Lower leg skin (tissue), 4 donors: ENCODE measurements at regions not wholly inside any gene's neighbourhood (a gene's known extent, or its start where the extent isn't known, plus 50 kb on each side); places are given as distances from the start of the nearest gene placed in this dataset.

Experiments
- DNase-seq, 2 donors: peaks; one replicate each; pipeline ENCODE4 v3.0.0-alpha.2; 2019; ENCODE audit warnings: low spot score in 2 of 2
- H3K4me3 ChIP-seq: fragments of 200-600 bp; sonication (generic); 2 replicates; pipeline ENCODE4 v1.5.1; 2017; ENCODE audit warnings: mild to moderate bottlenecking, low read depth; ENCODE audit not compliant: poor library complexity, severe bottlenecking
- POLR2A ChIP-seq, 2 donors: fragments of 450-650 bp; IDR thresholded peaks; one replicate each; pipeline ENCODE4 v1.6.1; 2016 to 2017; ENCODE audit warnings: antibody characterized with exemption in 2 of 2, mild to moderate bottlenecking in 1 of 2, moderate library complexity in 1 of 2
- WGBS, 2 donors: methylation state at CpG; one replicate each; pipeline ENCODE4 v1.1.5; 2018; 5-methylcytosine and 5-hydroxymethylcytosine counted together
- intact Hi-C: fragments of 100-400 bp; cut with DNase I; formaldehyde crosslinking; loops from one replicate; pipeline ENCODE4 v1.15.0; 2023; ENCODE audit warnings: low total_unique reads
- TF ChIP-seq, protein P1 (sequence below), 3 donors: fragments of 450-650 bp; IDR thresholded peaks; one replicate each; pipeline ENCODE4 v1.5.1; 2016; ENCODE audit warnings: antibody characterized with exemption in 3 of 3, mild to moderate bottlenecking in 3 of 3, moderate library complexity in 2 of 3

DNA sequence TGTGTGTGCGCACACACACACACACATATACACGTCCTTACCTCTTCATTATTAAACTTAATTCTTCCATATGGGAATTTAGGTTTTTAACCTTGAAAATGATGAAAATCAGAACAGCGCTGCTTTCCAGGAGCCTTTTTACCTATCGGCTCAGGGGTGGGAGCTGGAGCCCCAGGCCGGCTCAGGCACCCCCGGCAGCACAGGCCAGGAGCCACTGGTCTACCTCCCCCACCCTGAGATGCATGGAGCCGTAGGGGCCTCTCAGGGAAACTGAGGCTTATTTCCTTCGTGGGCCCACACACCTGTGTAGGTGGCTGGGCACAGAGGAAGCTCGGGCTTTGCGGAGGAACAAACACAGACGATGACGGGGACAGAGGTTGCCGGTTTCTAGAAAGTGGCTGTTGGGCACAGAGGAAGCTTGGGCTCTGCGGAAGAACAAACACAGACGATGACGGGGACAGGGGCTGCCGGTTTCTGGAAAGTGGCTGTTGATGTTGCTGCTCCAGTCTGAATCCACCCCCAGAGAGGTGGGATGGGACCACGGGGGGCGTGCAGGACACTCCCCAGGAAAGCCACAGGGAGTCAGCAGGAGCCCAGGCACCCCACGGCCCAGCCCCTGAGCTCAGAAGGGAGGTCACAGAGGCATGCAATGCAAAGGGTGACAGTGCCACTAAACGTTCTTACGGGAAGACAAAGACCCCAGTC is 149.4 kb downstream of the BRD1 start:
- WGBS, 2 donors = 65 to 71% methylated on average over 21 to 22 of the region's 22 CpGs
- H3K4me3 ChIP-seq = no peak overlapping the region
- TF ChIP-seq, protein P1, sequence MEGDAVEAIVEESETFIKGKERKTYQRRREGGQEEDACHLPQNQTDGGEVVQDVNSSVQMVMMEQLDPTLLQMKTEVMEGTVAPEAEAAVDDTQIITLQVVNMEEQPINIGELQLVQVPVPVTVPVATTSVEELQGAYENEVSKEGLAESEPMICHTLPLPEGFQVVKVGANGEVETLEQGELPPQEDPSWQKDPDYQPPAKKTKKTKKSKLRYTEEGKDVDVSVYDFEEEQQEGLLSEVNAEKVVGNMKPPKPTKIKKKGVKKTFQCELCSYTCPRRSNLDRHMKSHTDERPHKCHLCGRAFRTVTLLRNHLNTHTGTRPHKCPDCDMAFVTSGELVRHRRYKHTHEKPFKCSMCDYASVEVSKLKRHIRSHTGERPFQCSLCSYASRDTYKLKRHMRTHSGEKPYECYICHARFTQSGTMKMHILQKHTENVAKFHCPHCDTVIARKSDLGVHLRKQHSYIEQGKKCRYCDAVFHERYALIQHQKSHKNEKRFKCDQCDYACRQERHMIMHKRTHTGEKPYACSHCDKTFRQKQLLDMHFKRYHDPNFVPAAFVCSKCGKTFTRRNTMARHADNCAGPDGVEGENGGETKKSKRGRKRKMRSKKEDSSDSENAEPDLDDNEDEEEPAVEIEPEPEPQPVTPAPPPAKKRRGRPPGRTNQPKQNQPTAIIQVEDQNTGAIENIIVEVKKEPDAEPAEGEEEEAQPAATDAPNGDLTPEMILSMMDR (IDR thresholded peaks at IDR 0.05) = no peak
- intact Hi-C loops = no loop called here
- DNase-seq = peak in 1 of 2 donors; percentile 56

DNA sequence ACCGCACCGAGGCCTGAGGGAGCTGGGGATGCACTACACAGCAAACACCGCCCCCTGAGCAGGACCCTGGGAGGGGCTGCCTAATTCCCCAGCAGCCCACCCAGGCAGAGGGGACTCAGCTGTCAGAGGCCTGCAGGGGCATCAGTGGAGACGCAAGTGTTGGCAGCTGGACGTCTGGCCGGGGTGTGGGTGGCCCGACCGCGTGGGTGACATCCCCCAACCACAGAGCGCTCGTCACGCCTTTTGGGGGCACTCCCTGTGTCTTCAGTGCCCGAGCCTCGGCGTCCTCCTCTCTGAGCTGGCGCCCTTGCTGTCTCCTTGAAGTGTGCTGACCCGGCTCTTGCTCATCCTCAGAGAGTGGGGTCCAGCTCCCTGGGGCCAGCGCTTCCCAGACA is 150.2 kb downstream of the BRD1 start:
- no peak for TF ChIP-seq POLR2A (IDR thresholded peaks at IDR 0.05)
- TF ChIP-seq, protein P1 (IDR thresholded peaks at IDR 0.05) = no peak
- WGBS, 2 donors = 73 to 86% methylated on average over 17 to 18 of the region's 18 CpGs
- DNase-seq = peak in 1 of 2 donors; percentile 66

DNA sequence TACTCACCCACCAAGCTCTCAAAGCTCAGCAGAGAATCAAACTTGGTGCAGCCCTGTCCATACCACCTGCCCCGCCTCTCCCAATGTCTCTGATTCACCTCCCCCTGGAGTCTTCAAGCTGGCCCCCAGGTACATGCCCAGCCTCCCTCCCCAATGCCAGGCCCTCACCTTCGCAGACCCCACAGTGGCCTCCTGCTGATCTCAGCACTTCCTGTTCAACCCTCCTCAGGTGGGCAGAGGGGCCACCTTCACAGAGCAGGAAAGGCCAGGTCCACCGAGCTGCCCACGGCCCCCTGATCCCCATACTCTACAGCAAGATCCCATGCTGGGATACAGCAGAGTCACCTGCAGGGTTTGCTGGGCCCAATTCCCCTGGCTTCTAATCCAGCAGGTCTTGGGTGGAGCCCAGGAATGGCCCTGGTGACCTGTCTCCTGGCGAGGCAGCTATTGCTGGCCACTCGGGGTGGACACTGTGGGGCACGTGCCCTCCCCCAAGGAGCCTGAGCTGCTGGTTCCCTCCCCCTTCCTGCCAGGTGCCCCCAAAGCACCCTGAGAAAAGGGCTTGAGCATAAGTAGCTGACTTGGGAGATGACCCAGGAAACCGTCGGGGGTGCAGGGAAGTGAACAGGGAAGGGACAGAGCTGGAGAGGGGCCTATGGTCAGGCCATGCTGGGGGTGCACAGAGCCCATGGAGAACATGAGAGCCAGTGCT is 150.7 kb downstream of the BRD1 start:
- H3K4me3 ChIP-seq = no peak overlapping the region
- TF ChIP-seq, protein P1 (IDR thresholded peaks at IDR 0.05) = no peak
- TF ChIP-seq POLR2A (IDR thresholded peaks at IDR 0.05) = no peak
- WGBS, 2 donors = 71 to 81% methylated on average over 9 of the region's 9 CpGs
- intact Hi-C loops = no loop called here
- peak in 1 of 2 donors; percentile 60 for DNase-seq

More for the DNA sequence above, 150.2 kb downstream of the BRD1 start:
- intact Hi-C loops = no loop called here
- H3K4me3 ChIP-seq = no peak overlapping the region

DNA sequence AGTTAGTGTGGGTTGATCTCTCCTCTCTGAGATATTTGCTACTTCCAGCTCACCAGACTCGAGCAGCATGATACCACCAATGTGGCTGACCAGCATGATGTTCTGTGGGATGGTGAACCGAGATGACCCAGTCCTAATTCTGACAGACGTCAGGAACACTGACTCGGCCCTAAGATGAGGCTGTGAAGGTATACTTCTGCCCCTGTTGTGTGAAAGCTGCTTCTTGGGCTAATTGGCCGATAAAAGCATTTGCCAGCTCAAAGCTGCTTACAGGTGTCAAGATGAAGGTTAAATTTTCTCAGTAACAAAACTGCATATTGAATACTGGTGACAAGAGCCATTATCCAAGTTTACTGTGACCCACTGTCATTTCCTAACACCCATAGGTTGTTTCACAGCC is 151.4 kb downstream of the BRD1 start:
- H3K4me3 ChIP-seq = no peak overlapping the region
- 67 to 79% methylated on average over 5 of the region's 5 CpGs for WGBS, 2 donors
- no peak for DNase-seq
- TF ChIP-seq, protein P1 (IDR thresholded peaks at IDR 0.05) = no peak
- no peak for TF ChIP-seq POLR2A (IDR thresholded peaks at IDR 0.05)
- intact Hi-C loops = no loop called here

DNA sequence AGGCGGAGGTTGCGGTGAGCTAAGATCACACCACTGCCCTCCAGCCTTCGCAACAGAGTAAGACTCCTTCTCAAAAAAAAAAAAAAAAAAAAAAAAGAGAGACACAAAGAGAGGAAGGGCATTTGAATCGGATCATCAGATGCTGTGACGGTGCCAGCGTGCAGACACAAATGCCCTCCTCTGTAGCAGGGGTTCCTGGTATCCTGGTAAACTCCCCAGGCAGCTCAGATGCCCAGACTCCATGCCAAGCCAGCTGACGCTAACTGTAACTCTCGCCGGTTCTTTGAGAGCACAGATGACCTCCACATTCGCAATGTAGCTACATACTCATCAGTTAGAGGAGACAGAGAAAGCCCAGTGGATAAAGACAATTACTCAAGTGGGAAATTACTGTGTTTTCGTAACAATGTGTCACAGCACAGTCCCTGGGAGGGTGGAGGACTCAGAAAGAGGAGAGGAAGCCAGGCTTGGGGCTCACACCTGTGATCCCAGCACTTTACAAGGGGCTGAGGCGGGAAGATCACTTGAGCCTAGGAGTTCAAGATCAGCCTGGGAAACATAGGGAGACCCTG is 153.1 kb downstream of the BRD1 start:
- intact Hi-C loops = no loop called here
- peak in 1 of 2 donors; percentile 23 for DNase-seq
- no peak for TF ChIP-seq POLR2A (IDR thresholded peaks at IDR 0.05)
- TF ChIP-seq, protein P1 (IDR thresholded peaks at IDR 0.05) = no peak
- 84 to 87% methylated on average over 12 of the region's 12 CpGs for WGBS, 2 donors
- H3K4me3 ChIP-seq = no peak overlapping the region
